Endodermal cell (in vitro differentiated cells): ENCODE measurements at regions not wholly inside any gene's neighbourhood (a gene's known extent, or its start where the extent isn't known, plus 50 kb on each side); places are given as distances from the start of the nearest gene placed in this dataset.

ENCODE experiments used
- DNase-seq: peaks from one replicate; pipeline ENCODE4 v3.0.0-alpha.2; 2017
- H3K27ac ChIP-seq: 2 replicates; pipeline ENCODE4 v1.5.1; 2013; ENCODE audit warnings: mild to moderate bottlenecking, low read depth, low read length, moderate library complexity
- H3K27me3 ChIP-seq: 2 replicates; pipeline ENCODE4 v1.6.1; 2013; ENCODE audit warnings: mild to moderate bottlenecking, low read length, moderate library complexity; ENCODE audit not compliant: insufficient read depth, control insufficient read depth, poor library complexity, severe bottlenecking
- H3K36me3 ChIP-seq: 2 replicates; pipeline ENCODE4 v1.7.0; 2013; ENCODE audit warnings: mild to moderate bottlenecking, low read length, moderate library complexity; ENCODE audit not compliant: control insufficient read depth, insufficient read depth
- H3K4me1 ChIP-seq: one replicate; pipeline ENCODE4 v1.7.0; 2013; ENCODE audit warnings: low read length; ENCODE audit not compliant: control insufficient read depth, insufficient read depth
- H3K4me3 ChIP-seq: 2 replicates; pipeline ENCODE4 v1.5.1; 2013; ENCODE audit warnings: mild to moderate bottlenecking, low read length, moderate library complexity
- H3K9ac ChIP-seq: 2 replicates; pipeline ENCODE4 v1.6.1; 2013; ENCODE audit warnings: mild to moderate bottlenecking, low read length, moderate library complexity; ENCODE audit not compliant: poor library complexity, severe bottlenecking; ENCODE audit errors: extremely low read depth
- H3K9me3 ChIP-seq: 2 replicates; pipeline ENCODE4 v1.6.1; 2013; ENCODE audit warnings: mild to moderate bottlenecking, low read length, moderate library complexity; ENCODE audit not compliant: control insufficient read depth
- H3K27ac Mint-ChIP-seq: 2 replicates; pipeline ENCODE4 v1.8.0; 2020; ENCODE audit warnings: mixed read lengths
- H3K27me3 Mint-ChIP-seq: 2 replicates; pipeline ENCODE4 v1.8.0; 2021; ENCODE audit warnings: mild to moderate bottlenecking, mixed read lengths; ENCODE audit not compliant: insufficient read depth
- H3K36me3 Mint-ChIP-seq: 2 replicates; pipeline ENCODE4 v1.8.0; 2020; ENCODE audit warnings: low read depth, mixed read lengths
- H3K4me1 Mint-ChIP-seq: 2 replicates; pipeline ENCODE4 v1.8.0; 2020; ENCODE audit warnings: mixed read lengths
- H3K4me3 Mint-ChIP-seq: 2 replicates; pipeline ENCODE4 v1.8.0; 2020; ENCODE audit warnings: mild to moderate bottlenecking, moderate library complexity, mixed read lengths
- H3K9me3 Mint-ChIP-seq: 2 replicates; pipeline ENCODE4 v1.8.0; 2020; ENCODE audit warnings: mild to moderate bottlenecking, mixed read lengths
- WGBS, 2 experiments: methylation state at CpG; one replicate each; pipeline versions ENCODE4 v1.1.5 to v1.1.7; 2013; ENCODE audit warnings: missing lambda C conversion rate in 2 of 2, mixed read lengths in 1 of 2; ENCODE audit not compliant: insufficient coverage in 1 of 2, insufficient read length in 1 of 2; 5-methylcytosine and 5-hydroxymethylcytosine counted together
- TF ChIP-seq, protein P1 (sequence below): fragments of 200-600 bp; sonication (generic); conservative IDR thresholded peaks from 2 replicates; pipeline ENCODE4 v1.5.0; 2021; ENCODE audit warnings: antibody characterized with exemption, mild to moderate bottlenecking

DNA sequence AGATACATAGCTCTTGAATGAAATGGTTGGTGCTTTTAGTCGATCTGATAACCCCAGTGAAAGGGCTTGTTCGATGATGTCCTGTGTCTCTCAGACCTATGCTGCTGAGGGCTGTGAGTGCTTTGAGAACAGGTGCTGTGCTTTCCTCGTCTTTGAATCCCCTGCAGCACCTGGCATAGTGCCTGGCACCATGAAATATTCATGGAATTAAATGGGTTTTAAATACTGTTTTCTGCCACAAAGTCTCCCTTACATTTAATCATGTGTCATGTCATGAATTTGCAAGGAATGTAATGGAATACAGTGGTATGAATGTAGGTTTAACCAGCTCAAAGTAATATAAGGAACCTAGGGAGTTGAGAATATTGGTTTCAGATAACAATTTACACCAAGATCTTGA is 220.5 kb upstream of the PRICKLE1 start:
- Histone ChIP-seq H3K27me3 (no peaks in the 10 kb centered on the region), H3K4me1 (peaks cover 17% of the 10 kb centered on the region), H3K27ac (no peak overlapping the region), H3K9ac (no peak overlapping the region), H3K4me3 (no peak overlapping the region), H3K9me3 (no peaks in the 10 kb centered on the region), H3K36me3 (no peaks in the 10 kb centered on the region)
- Mint-ChIP-seq H3K27ac (no peak overlapping the region), H3K36me3 (no peaks in the 10 kb centered on the region), H3K4me3 (no peak overlapping the region), H3K27me3 (no peaks in the 10 kb centered on the region), H3K9me3 (no peaks in the 10 kb centered on the region), H3K4me1 (peaks cover 42% of the 10 kb centered on the region)
- no peak for DNase-seq
- TF ChIP-seq, protein P1, sequence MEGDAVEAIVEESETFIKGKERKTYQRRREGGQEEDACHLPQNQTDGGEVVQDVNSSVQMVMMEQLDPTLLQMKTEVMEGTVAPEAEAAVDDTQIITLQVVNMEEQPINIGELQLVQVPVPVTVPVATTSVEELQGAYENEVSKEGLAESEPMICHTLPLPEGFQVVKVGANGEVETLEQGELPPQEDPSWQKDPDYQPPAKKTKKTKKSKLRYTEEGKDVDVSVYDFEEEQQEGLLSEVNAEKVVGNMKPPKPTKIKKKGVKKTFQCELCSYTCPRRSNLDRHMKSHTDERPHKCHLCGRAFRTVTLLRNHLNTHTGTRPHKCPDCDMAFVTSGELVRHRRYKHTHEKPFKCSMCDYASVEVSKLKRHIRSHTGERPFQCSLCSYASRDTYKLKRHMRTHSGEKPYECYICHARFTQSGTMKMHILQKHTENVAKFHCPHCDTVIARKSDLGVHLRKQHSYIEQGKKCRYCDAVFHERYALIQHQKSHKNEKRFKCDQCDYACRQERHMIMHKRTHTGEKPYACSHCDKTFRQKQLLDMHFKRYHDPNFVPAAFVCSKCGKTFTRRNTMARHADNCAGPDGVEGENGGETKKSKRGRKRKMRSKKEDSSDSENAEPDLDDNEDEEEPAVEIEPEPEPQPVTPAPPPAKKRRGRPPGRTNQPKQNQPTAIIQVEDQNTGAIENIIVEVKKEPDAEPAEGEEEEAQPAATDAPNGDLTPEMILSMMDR: no peak
- 81 to 92% methylated on average over 2 to 3 of the region's 3 CpGs for WGBS, 2 experiments

DNA sequence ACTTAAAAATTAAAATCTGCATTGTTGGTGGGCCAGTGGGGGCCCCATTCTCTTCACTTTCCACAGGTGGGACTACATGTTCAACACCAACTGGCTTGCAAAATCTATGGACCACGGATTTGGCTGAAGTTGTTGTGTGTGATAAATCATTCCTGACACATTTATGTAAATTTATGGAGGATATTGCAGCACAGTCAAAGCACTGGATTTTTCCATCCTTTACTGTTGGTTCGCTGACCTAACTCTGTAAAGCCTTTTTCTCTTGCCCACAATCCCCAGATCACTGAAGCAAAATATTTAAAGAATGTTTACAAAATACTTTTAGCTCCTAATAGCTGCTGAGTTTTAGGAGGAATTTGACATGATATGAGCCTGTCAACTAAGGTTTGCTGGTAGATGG is 219.7 kb upstream of the PRICKLE1 start:
- Histone ChIP-seq H3K27me3 (no peaks in the 10 kb centered on the region), H3K27ac (no peak overlapping the region), H3K4me3 (no peak overlapping the region), H3K36me3 (no peaks in the 10 kb centered on the region), H3K9ac (no peak overlapping the region), H3K4me1 (peaks cover 20% of the 10 kb centered on the region), H3K9me3 (no peaks in the 10 kb centered on the region)
- Mint-ChIP-seq H3K4me3 (no peak overlapping the region), H3K27ac (no peak overlapping the region), H3K4me1 (peaks cover 47% of the 10 kb centered on the region), H3K9me3 (no peaks in the 10 kb centered on the region), H3K36me3 (no peaks in the 10 kb centered on the region), H3K27me3 (no peaks in the 10 kb centered on the region)
- 89% methylated on average over 2 of the region's 2 CpGs; no CpG with 5 or more reads in 1 of the 2 experiments for WGBS, 2 experiments
- DNase-seq: no peak
- TF ChIP-seq, protein P1: no peak

DNA sequence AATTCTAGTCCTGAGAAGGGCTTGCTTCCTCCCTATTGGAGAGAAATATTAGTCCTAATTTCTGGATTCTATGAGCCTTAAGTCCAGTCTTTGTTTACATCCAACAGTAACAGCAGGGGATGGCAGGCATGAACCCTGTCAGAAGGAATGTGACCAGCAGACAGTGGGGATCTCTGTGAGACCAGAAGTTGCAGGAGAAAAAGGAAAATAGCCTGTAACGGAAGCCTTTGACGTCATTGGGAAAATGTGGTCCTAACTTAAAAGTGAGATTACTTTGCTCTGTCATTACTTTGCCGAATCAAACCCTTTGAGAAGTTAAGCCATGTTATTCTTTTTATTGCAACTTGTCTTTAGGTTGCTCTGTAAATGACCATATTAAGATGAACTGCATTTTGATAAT is 218.2 kb upstream of the PRICKLE1 start:
- H3K27ac Mint-ChIP-seq: no peak overlapping the region

More for the DNA sequence above, 218.2 kb upstream of the PRICKLE1 start:
- H3K9me3 ChIP-seq: no peaks in the 10 kb centered on the region
- H3K27ac ChIP-seq: no peak overlapping the region
- 79 to 82% methylated on average over 3 of the region's 3 CpGs for WGBS, 2 experiments
- Mint-ChIP-seq H3K9me3 (no peaks in the 10 kb centered on the region), H3K27me3 (no peaks in the 10 kb centered on the region), H3K4me3 (no peak overlapping the region), H3K4me1 (peaks cover 48% of the 10 kb centered on the region), H3K36me3 (no peaks in the 10 kb centered on the region)
- H3K36me3 ChIP-seq: no peaks in the 10 kb centered on the region
- no peaks in the 10 kb centered on the region for H3K27me3 ChIP-seq
- no peak overlapping the region for H3K4me3 ChIP-seq
- TF ChIP-seq, protein P1: no peak
- H3K4me1 ChIP-seq: peaks cover 16% of the 10 kb centered on the region
- H3K9ac ChIP-seq: no peak overlapping the region
- peak; percentile 49 for DNase-seq
